BJ (cell line): ENCODE measurements at regions not wholly inside any gene's neighbourhood (a gene's known extent, or its start where the extent isn't known, plus 50 kb on each side); places are given as distances from the start of the nearest gene placed in this dataset.

Source experiments
- CTCF ChIA-PET: fragments of 350-600 bp; formaldehyde crosslinking; extraction: SDS; loops from one replicate; lab custom pipeline; 2021; ENCODE audit warnings: antibody characterized with exemption, inconsistent platforms; lab: Yijun Ruan, JAX
- POLR2A ChIA-PET: fragments of 300-600 bp; sonication (Branson Sonifier 250); formaldehyde crosslinking; extraction: SDS; loops from one replicate; lab custom pipeline; 2021; ENCODE audit warnings: antibody characterized with exemption; lab: Charles Lee
- DNase-seq: peaks from one replicate; pipeline ENCODE4 v3.0.0-alpha.2; 2011; ENCODE audit warnings: low read depth
- H3K27me3 ChIP-seq: 2 replicates; pipeline ENCODE4 v1.6.0; 2011; ENCODE audit warnings: low read length; ENCODE audit not compliant: control insufficient read depth, insufficient read depth
- H3K36me3 ChIP-seq: 2 replicates; pipeline ENCODE4 v1.5.1; 2011; ENCODE audit warnings: low read length; ENCODE audit not compliant: control insufficient read depth, insufficient read depth
- H3K4me3 ChIP-seq: 2 replicates; pipeline ENCODE4 v1.5.1; 2011; ENCODE audit warnings: low read depth, mild to moderate bottlenecking, control low read depth, low read length
- TF ChIP-seq, protein P1 (sequence below): IDR thresholded peaks from 2 replicates; pipeline ENCODE4 v1.5.1; 2011; ENCODE audit warnings: low read depth, mild to moderate bottlenecking, control low read depth, inconsistent platforms, low read length, moderate library complexity; ENCODE audit not compliant: insufficient read depth

DNA sequence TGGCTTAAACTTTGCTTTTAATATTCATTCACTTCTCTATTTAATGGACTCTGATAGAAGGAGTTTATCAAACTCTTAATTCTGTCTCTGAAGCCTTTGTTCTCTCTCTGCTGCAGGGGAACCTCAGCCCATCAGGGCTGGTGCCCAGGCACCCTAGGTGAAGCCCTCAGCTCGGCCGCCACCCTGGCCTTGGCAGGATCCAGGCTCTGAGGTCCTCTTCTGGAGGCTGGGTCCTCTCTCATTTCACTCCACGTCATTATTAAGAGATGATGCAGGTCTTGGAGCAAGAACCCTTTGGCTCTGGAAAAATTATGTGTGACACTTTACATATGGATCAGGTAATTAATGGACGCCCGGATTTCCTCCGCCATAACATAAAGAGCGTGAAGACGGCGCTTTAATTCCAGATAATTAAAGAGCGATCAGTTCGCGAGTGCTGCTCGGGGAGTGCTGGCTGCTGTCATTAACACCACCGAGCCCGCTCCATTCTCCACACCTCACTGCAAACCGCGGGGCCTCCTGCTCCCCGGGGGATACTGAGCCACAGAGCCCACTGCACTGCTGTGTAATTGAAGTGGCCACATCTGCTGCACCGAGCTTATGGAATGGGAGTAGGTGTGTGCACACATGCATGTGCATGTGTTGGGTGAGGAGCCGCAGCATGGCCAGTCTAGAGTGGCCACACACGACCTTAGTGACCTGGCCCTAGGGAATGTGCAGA lies 259.4 kb upstream of the TNRC6C start:
- POLR2A ChIA-PET = no interaction called here
- Histone ChIP-seq H3K4me3 (no peak overlapping the region), H3K27me3 (peaks cover 8% of the 10 kb centered on the region), H3K36me3 (no peaks in the 10 kb centered on the region)
- DNase-seq = no peak
- CTCF ChIA-PET = no interaction called here
- TF ChIP-seq, protein P1, sequence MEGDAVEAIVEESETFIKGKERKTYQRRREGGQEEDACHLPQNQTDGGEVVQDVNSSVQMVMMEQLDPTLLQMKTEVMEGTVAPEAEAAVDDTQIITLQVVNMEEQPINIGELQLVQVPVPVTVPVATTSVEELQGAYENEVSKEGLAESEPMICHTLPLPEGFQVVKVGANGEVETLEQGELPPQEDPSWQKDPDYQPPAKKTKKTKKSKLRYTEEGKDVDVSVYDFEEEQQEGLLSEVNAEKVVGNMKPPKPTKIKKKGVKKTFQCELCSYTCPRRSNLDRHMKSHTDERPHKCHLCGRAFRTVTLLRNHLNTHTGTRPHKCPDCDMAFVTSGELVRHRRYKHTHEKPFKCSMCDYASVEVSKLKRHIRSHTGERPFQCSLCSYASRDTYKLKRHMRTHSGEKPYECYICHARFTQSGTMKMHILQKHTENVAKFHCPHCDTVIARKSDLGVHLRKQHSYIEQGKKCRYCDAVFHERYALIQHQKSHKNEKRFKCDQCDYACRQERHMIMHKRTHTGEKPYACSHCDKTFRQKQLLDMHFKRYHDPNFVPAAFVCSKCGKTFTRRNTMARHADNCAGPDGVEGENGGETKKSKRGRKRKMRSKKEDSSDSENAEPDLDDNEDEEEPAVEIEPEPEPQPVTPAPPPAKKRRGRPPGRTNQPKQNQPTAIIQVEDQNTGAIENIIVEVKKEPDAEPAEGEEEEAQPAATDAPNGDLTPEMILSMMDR = no peak

DNA sequence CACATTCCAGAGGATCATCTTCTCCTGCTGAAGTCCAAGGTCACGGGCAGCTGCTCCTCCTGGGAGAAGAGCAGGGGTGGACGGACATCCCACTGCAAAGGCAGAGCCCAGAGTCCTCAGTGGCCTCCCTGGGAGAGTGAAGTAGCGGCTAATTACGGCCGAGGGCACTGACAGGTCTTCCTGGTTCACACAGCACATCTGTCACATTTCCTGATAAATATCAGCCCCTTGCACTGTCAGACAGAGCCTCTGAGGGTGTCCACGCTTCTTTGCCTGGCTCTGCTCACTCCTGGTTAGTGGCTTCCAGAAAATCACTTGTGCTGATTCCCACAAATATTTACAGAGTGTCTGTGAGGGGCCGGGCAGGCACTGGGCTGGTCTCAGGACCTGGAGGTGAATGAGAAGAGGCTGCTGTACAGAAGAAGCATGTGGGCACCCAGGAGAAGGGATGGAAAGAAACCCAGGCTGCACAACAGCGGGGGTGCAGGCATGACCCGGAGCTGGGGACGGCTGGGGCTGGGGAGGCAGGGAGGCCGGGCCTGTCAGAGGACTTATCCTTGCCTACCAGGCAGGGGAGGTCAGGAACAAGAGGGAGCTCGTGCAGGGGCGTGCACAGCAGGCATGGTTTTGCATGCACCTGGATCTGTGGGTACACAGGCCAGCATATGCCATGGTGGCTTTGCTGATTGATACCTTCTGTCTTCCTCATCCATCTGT lies 258.2 kb upstream of the TNRC6C start:
- no peak for DNase-seq
- Histone ChIP-seq H3K4me3 (no peak overlapping the region), H3K27me3 (peaks cover 8% of the 10 kb centered on the region), H3K36me3 (no peaks in the 10 kb centered on the region)
- ChIA-PET CTCF (interaction anchor here (0.7 kb wide), 1 partner anchor 14 kb away, joined by 3 read pairs; no protein-coding TSS in a partner anchor), POLR2A (no interaction called here)
- TF ChIP-seq, protein P1 = no peak

DNA sequence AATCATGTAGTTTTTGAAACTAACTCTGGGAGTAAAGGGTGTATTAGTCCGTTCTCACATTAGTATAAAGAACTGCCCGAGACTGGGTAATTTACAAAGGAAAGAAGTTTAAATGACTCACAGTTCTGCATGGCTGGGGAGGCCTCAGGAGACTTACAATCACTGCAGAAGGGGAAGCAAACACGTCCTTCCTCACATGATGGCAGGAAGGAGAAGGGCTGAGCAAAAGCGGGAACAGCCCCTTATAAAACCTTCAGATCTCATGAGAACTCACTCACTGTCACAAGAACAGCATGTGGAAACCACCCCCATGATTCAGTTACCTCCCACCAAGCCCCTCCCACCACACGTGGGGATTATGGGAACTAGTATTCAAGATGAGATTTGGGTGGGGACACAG lies 256.5 kb upstream of the TNRC6C start:
- Histone ChIP-seq H3K27me3 (peaks cover 8% of the 10 kb centered on the region), H3K36me3 (no peaks in the 10 kb centered on the region), H3K4me3 (no peak overlapping the region)
- TF ChIP-seq, protein P1 = no peak
- ChIA-PET POLR2A (no interaction called here), CTCF (no interaction called here)
- DNase-seq = no peak

DNA sequence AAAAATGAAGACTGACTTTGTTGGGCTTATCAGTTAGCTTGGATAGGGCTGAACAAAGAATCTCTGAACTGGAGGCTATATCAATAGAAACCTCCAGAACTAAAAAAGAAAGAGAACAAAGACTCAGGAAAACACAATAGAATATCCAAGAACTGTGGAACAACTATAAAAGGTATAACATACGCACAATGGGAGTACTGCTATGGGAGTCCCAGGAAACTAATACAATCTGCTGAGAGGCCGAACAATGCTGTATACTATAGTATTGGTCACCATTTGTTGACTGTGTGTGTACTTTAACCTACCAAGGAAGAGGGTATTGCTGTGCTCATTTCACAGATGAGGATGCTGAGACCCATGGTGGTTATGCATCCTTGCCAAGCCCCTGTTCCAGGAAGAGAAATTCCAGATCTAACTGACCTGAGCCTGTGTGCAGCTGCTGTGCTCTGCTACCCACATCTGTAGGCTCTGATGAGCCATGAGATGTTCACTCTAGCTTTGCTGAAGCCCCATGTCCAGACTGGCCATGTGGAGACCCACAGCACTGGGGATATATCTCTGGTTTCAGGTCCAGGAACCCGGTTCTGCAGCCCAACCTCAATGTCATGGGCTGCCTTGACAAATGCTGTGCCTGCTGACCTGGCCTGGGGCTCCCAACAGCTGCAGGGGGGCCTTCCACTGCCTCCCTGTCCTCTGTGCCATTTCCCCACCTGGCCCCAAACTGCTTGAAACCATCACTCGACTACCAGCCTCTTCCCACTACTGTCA lies 254.3 kb upstream of the TNRC6C start:
- Histone ChIP-seq H3K36me3 (no peaks in the 10 kb centered on the region), H3K4me3 (no peak overlapping the region), H3K27me3 (peaks cover 8% of the 10 kb centered on the region)
- ChIA-PET POLR2A (no interaction called here), CTCF (no interaction called here)
- DNase-seq = no peak
- TF ChIP-seq, protein P1 = no peak

DNA sequence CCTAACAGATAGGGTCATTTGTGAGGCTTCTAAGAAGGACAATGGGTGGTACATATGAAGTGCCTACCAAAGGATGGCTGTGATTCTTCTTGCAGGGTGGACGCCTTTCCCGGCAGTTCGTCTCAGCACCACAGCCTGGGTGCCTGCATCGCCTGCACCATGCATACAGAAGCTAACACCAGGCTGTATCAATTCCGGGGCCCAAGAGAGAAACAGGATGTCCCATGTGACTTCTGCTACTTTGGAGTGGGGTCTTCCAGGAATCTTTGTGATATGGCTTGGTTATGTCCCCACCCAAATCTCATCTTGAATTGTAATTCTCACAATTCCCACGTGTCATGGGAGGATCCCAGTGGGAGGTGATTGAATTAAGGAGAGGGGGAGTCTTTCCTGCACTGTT lies 251.6 kb upstream of the TNRC6C start:
- TF ChIP-seq, protein P1 = no peak
- DNase-seq = no peak
- CTCF ChIA-PET = no interaction called here
- H3K36me3 ChIP-seq = no peaks in the 10 kb centered on the region
- peaks cover 4% of the 10 kb centered on the region; the same call in 1 of the 2 replicates for H3K27me3 ChIP-seq
- no peak overlapping the region for H3K4me3 ChIP-seq
- POLR2A ChIA-PET = no interaction called here
